Trophoblast cell (in vitro differentiated cells and primary cell): ENCODE measurements at regions not wholly inside any gene's neighbourhood (a gene's known extent, or its start where the extent isn't known, plus 50 kb on each side); places are given as distances from the start of the nearest gene placed in this dataset.

Experiments
- DNase-seq, 2 donors: peaks; one replicate each; pipeline ENCODE4 v3.0.0-alpha.2; 2016
- H2AFZ ChIP-seq: 2 replicates; pipeline ENCODE4 v1.6.1; 2013; ENCODE audit warnings: low read length, moderate library complexity, mild to moderate bottlenecking; ENCODE audit not compliant: insufficient read depth, poor library complexity
- H2AK5ac ChIP-seq: 2 replicates; pipeline ENCODE4 v1.6.1; 2013; ENCODE audit warnings: mild to moderate bottlenecking, low read length
- H2BK120ac ChIP-seq: 2 replicates; pipeline ENCODE4 v1.6.1; 2013; ENCODE audit warnings: low read length, mild to moderate bottlenecking, moderate library complexity; ENCODE audit not compliant: insufficient read depth, poor library complexity
- H2BK12ac ChIP-seq: 2 replicates; pipeline ENCODE4 v1.6.1; 2013; ENCODE audit warnings: mild to moderate bottlenecking, low read length, moderate library complexity
- H2BK5ac ChIP-seq: 2 replicates; pipeline ENCODE4 v1.6.1; 2013; ENCODE audit warnings: low read length, low read depth, moderate library complexity, mild to moderate bottlenecking; ENCODE audit not compliant: poor library complexity
- H3K14ac ChIP-seq: 2 replicates; pipeline ENCODE4 v1.6.1; 2013; ENCODE audit warnings: mild to moderate bottlenecking, low read length
- H3K18ac ChIP-seq: 2 replicates; pipeline ENCODE4 v1.6.1; 2013; ENCODE audit warnings: mild to moderate bottlenecking, low read length
- H3K23ac ChIP-seq: 2 replicates; pipeline ENCODE4 v1.6.1; 2013; ENCODE audit warnings: low read length
- H3K27ac ChIP-seq: 2 replicates; pipeline ENCODE4 v1.5.1; 2013; ENCODE audit warnings: low read depth, mild to moderate bottlenecking, inconsistent platforms, low read length, moderate library complexity
- H3K27me3 ChIP-seq: 2 replicates; pipeline ENCODE4 v1.6.1; 2013; ENCODE audit warnings: inconsistent platforms, mild to moderate bottlenecking, low read length, moderate library complexity; ENCODE audit not compliant: insufficient read depth
- H3K36me3 ChIP-seq, 2 experiments: 1 replicate in 1 of 2; 2 replicates in 1 of 2; pipeline ENCODE4 v1.6.1; 2013; ENCODE audit warnings: low read length in 2 of 2, mild to moderate bottlenecking in 2 of 2, moderate library complexity in 1 of 2; ENCODE audit not compliant: insufficient read depth in 2 of 2, control insufficient read depth in 1 of 2
- H3K4ac ChIP-seq: 2 replicates; pipeline ENCODE4 v1.6.1; 2013; ENCODE audit warnings: low read depth, mild to moderate bottlenecking, low read length, moderate library complexity
- H3K4me1 ChIP-seq, 2 experiments: 1 replicate in 1 of 2; 2 replicates in 1 of 2; pipeline ENCODE4 v1.6.1; 2013; ENCODE audit warnings: low read length in 2 of 2, mild to moderate bottlenecking in 2 of 2, moderate library complexity in 1 of 2; ENCODE audit not compliant: insufficient read depth in 2 of 2, control insufficient read depth in 1 of 2
- H3K4me2 ChIP-seq: 2 replicates; pipeline ENCODE4 v1.6.1; 2013; ENCODE audit warnings: inconsistent platforms, mild to moderate bottlenecking, low read length, moderate library complexity
- H3K4me3 ChIP-seq: 2 replicates; pipeline ENCODE4 v1.5.1; 2013; ENCODE audit warnings: mild to moderate bottlenecking, low read depth, low read length, inconsistent platforms
- H3K79me1 ChIP-seq: one replicate; pipeline ENCODE4 v1.6.1; 2013; ENCODE audit warnings: low read length
- H3K79me2 ChIP-seq: 2 replicates; pipeline ENCODE4 v1.6.1; 2013; ENCODE audit warnings: low read length, mild to moderate bottlenecking; ENCODE audit not compliant: control insufficient read depth, insufficient read depth, poor library complexity
- H3K9ac ChIP-seq: 2 replicates; pipeline ENCODE4 v1.6.1; 2013; ENCODE audit warnings: mild to moderate bottlenecking, low read length
- H3K9me3 ChIP-seq: 2 replicates; pipeline ENCODE4 v1.6.1; 2013; ENCODE audit warnings: low read depth, mild to moderate bottlenecking, control low read depth, inconsistent platforms, low read length; ENCODE audit not compliant: insufficient read depth
- H4K12ac ChIP-seq: 2 replicates; pipeline ENCODE4 v1.6.1; 2013; ENCODE audit warnings: low read depth, mild to moderate bottlenecking, low read length, moderate library complexity
- H4K8ac ChIP-seq: 2 replicates; pipeline ENCODE4 v1.6.1; 2013; ENCODE audit warnings: low read depth, mild to moderate bottlenecking, low read length, moderate library complexity
- H4K91ac ChIP-seq: one replicate; pipeline ENCODE4 v1.6.1; 2013; ENCODE audit warnings: low read depth, mild to moderate bottlenecking, low read length, moderate library complexity
- WGBS: extraction: QIAGEN DNeasy Blood & Tissue Kit; methylation state at CpG from one replicate; pipeline ENCODE4 v1.1.7; 2013; ENCODE audit warnings: missing lambda C conversion rate; ENCODE audit not compliant: insufficient read length, insufficient coverage; ENCODE audit errors: extremely low coverage; 5-methylcytosine and 5-hydroxymethylcytosine counted together

DNA sequence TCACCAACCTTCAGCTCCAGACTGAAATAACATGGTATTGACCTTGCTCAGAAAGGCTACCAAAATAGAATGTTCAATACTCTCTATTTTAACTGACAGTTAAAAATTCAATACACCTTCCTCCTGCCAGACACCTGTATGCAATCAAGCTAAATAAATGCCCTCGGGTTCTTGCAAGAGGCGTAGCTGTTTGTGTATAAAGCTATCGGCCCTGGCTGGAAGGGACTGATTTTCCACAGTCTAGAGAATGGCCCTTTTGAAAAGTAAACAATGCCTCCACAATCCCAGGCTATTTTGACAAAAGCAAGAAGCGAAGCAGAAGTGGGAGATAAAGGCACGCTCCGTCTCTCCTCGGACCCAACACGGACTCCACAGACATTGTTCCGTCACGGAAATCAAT lies 791.2 kb downstream of the BRD1 start:
- H2BK120ac ChIP-seq: no peak overlapping the region
- H3K14ac ChIP-seq: no peak overlapping the region
- H2AFZ ChIP-seq: no peak overlapping the region
- H3K4me2 ChIP-seq: no peak overlapping the region
- no peak overlapping the region for H3K27ac ChIP-seq
- DNase-seq: no peak
- no peak overlapping the region for H4K12ac ChIP-seq
- H3K23ac ChIP-seq: no peak overlapping the region
- H3K36me3 ChIP-seq: no peaks in the 10 kb centered on the region
- no peak overlapping the region for H2AK5ac ChIP-seq
- no peak overlapping the region for H3K4ac ChIP-seq
- no peak overlapping the region for H3K4me3 ChIP-seq
- no peaks in the 10 kb centered on the region for H3K79me1 ChIP-seq
- no peaks in the 10 kb centered on the region for H3K79me2 ChIP-seq
- H3K4me1 ChIP-seq: no peaks in the 10 kb centered on the region
- WGBS: no CpG with 5 or more reads among the region's 10 CpGs
- H3K18ac ChIP-seq: no peak overlapping the region
- no peaks in the 10 kb centered on the region for H3K27me3 ChIP-seq
- H2BK5ac ChIP-seq: no peak overlapping the region
- no peak overlapping the region for H3K9ac ChIP-seq
- H3K9me3 ChIP-seq: peaks cover 8% of the 10 kb centered on the region
- no peak overlapping the region for H4K91ac ChIP-seq
- no peak overlapping the region for H2BK12ac ChIP-seq
- H4K8ac ChIP-seq: no peak overlapping the region

- WGBS: no CpG with 5 or more reads among the region's 23 CpGs
- H2BK5ac ChIP-seq: no peak overlapping the region
- no peak overlapping the region for H2AK5ac ChIP-seq
- no peak overlapping the region for H3K27ac ChIP-seq
- H3K4me3 ChIP-seq: no peak overlapping the region
- no peak overlapping the region for H2BK12ac ChIP-seq
- no peaks in the 10 kb centered on the region for H3K79me1 ChIP-seq
- H3K23ac ChIP-seq: no peak overlapping the region
- no peak overlapping the region for H3K4ac ChIP-seq
- H3K79me2 ChIP-seq: no peaks in the 10 kb centered on the region
- H2AFZ ChIP-seq: no peak overlapping the region
- H3K9me3 ChIP-seq: peaks cover 8% of the 10 kb centered on the region
- no peak overlapping the region for H2BK120ac ChIP-seq
- no peaks in the 10 kb centered on the region for H3K36me3 ChIP-seq
- no peak overlapping the region for H4K12ac ChIP-seq
- H3K27me3 ChIP-seq: no peaks in the 10 kb centered on the region
- DNase-seq: no peak
- no peak overlapping the region for H3K4me2 ChIP-seq
- no peak overlapping the region for H3K18ac ChIP-seq
- H3K9ac ChIP-seq: no peak overlapping the region
- no peak overlapping the region for H4K91ac ChIP-seq
- H3K14ac ChIP-seq: no peak overlapping the region
- H4K8ac ChIP-seq: no peak overlapping the region
- no peaks in the 10 kb centered on the region for H3K4me1 ChIP-seq
Measured at GRCh38 chr22:49035818-49036457, 791.7 kb downstream of the BRD1 start.

DNA sequence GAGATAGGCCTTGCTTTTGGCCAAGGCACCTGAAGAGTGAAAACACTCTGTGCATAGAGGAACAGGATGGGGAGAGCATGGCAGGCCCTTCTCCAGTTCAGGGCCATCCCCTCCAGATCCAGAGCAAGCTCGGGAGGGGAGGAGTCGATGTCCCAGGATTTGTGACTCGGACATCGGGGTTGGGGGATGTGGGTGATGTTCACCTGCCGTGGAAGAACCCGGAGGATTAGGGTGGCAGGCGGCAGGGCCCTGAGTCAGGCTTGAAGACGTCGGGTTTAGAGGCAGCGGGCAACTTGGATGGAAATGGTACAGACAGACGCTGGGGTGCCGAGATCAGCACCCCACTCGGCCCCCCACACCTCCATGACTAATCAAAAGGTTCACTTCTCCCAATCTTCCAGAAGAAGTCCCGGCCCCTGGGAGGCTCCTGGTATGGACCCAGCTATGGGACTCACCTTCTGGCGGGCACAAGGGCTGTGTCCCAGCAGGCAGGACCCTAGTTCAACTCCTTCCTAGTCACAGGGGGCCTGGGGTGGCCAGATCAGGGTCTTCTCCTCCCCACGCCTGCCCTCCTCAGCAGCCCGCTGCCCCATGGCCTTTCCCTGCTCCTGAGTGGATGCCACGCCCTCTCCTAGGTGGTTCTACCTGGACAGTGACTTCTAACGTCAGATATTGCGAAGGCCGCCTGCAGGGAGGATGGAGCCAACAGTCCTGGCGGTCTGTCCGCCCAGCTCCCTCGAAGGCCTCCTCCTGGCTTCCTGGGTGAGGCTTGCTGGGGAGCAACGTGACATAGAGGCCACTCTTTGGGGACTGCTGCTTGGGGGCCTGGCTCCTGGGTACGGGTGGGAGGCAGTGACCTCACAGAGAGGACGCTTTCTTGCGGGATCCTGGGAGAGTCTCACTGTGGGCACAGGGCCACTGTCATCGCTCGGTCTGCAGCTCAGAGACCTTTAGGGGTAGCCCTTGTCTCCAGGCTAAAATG lies 792.5 kb downstream of the BRD1 start:
- WGBS: no CpG with 5 or more reads among the region's 30 CpGs

GRCh38 chr22:49033616-49034015 lies 794.1 kb downstream of the BRD1 start:
- Histone ChIP-seq H3K4me1 (no peaks in the 10 kb centered on the region), H2BK5ac (no peak overlapping the region), H4K12ac (no peak overlapping the region), H3K14ac (no peak overlapping the region), H2AFZ (no peak overlapping the region), H3K27me3 (no peaks in the 10 kb centered on the region), H3K79me2 (no peaks in the 10 kb centered on the region), H3K9ac (no peak overlapping the region), H4K8ac (no peak overlapping the region), H3K27ac (no peak overlapping the region), H3K23ac (no peak overlapping the region), H3K4ac (no peak overlapping the region), H2AK5ac (no peak overlapping the region), H2BK120ac (no peak overlapping the region), H3K9me3 (peaks cover 8% of the 10 kb centered on the region), H3K36me3 (no peaks in the 10 kb centered on the region), H3K79me1 (no peaks in the 10 kb centered on the region), H3K4me3 (no peak overlapping the region), H3K18ac (no peak overlapping the region), H4K91ac (no peak overlapping the region), H3K4me2 (no peak overlapping the region), H2BK12ac (no peak overlapping the region)
- no peak for DNase-seq
- no CpG with 5 or more reads among the region's 9 CpGs for WGBS

More for the DNA sequence above, 792.5 kb downstream of the BRD1 start:
- Histone ChIP-seq H3K36me3 (no peaks in the 10 kb centered on the region), H4K91ac (no peak overlapping the region), H2BK5ac (no peak overlapping the region), H3K27me3 (no peaks in the 10 kb centered on the region), H4K8ac (no peak overlapping the region), H3K4me3 (no peak overlapping the region), H3K18ac (no peak overlapping the region), H3K79me2 (no peaks in the 10 kb centered on the region), H2BK120ac (no peak overlapping the region), H2BK12ac (no peak overlapping the region), H3K23ac (no peak overlapping the region), H3K9me3 (peaks cover 8% of the 10 kb centered on the region), H3K27ac (no peak overlapping the region), H2AK5ac (no peak overlapping the region), H4K12ac (no peak overlapping the region), H3K4ac (no peak overlapping the region), H3K9ac (no peak overlapping the region), H2AFZ (no peak overlapping the region), H3K4me1 (no peaks in the 10 kb centered on the region), H3K14ac (no peak overlapping the region), H3K79me1 (no peaks in the 10 kb centered on the region), H3K4me2 (no peak overlapping the region)
- no peak for DNase-seq
